Breast epithelium (tissue), 3 donors: ENCODE measurements at regions not wholly inside any gene's neighbourhood (a gene's known extent, or its start where the extent isn't known, plus 50 kb on each side); places are given as distances from the start of the nearest gene placed in this dataset.

Experiments used
- CTCF ChIP-seq, 3 donors: fragments of 450-650 bp; IDR thresholded peaks; one replicate each; pipeline ENCODE4 v1.5.1; 2016 to 2017; ENCODE audit warnings: antibody characterized with exemption in 3 of 3, mild to moderate bottlenecking in 3 of 3, moderate library complexity in 3 of 3
- POLR2A ChIP-seq: fragments of 450-650 bp; IDR thresholded peaks from one replicate; pipeline ENCODE4 v1.6.1; 2016; ENCODE audit warnings: antibody characterized with exemption, mild to moderate bottlenecking, moderate library complexity
- POLR2AphosphoS5 ChIP-seq, 3 donors: sonication (generic); formaldehyde crosslinking; IDR thresholded peaks; one replicate each; pipeline ENCODE4 v1.6.1; 2017; ENCODE audit warnings: antibody characterized with exemption in 3 of 3

DNA sequence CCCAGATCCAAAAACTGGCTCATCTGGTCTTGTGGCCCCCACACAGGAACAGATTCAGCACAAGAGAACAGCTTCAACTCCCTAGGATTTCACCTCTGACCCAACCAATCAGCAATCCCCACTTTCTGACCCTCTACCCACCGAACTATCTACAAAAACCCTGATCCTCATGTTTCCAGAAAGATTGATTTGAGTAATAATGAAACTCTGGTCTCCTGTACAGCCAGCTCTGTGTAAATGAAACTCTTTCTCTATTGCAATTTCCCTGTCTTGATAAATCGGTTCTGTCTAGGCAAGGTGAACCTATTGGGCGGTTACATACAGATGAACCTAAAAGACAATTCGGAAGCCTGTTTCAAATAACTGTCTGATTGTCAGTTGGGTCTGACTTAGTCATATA is 847.6 kb upstream of the ALCAM start:
- TF ChIP-seq POLR2A (no peak), CTCF (IDR thresholded peaks at IDR 0.05) (no peak), POLR2AphosphoS5 (IDR thresholded peaks at IDR 0.05) (no peak)
